GM21786 (cell line): ENCODE measurements at regions not wholly inside any gene's neighbourhood (a gene's known extent, or its start where the extent isn't known, plus 50 kb on each side); places are given as distances from the start of the nearest gene placed in this dataset.
"Not testable (repeated sequence)": the region's sequence is repeated elsewhere in the genome, so short reads cannot be mapped to it uniquely, and the experiment has no call there.

Experiments
- ATAC-seq: cut with Tn5 transposase; IDR thresholded peaks from one replicate; pipeline ENCODE4 v1.9.1; 2021; ENCODE audit not compliant: unreplicated experiment

DNA sequence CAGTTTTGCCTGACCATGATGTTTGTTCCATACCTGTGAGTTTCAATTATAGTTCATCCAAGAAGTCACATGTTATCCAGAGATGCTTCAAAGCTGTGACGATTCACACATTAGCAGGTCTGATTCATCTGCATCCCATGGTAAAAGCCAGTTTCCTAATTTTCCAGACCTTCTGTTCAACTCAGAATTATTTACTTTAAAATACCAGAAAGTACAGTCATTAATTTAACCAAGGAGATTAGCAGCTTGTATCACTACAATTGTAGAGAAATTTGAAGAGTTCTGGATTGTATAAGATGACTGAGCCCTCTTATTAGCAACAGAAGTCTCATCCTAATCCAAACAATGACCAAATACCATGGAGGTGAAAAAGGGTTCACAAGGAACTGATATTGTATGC, 76.1 kb upstream of the THBS1 start:
- no peak for ATAC-seq

DNA sequence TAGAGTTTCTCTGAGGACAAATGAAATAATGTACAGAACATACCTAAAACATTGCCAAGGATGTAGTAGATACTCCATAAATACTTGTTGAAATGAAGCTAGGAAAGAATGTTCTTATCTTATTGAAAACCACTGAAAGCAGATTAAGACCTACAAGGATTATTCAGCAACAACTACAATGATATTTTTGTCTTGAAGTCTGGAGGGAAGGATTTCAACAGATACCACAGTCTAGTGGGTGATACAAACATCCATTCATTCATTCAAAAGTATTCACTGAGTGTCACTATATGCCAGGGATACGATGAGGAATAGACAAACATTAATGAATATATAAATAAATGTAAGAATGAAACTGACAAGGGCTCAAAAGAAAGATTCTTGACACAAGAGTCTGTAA, 74.7 kb upstream of the THBS1 start:
- ATAC-seq = no peak

DNA sequence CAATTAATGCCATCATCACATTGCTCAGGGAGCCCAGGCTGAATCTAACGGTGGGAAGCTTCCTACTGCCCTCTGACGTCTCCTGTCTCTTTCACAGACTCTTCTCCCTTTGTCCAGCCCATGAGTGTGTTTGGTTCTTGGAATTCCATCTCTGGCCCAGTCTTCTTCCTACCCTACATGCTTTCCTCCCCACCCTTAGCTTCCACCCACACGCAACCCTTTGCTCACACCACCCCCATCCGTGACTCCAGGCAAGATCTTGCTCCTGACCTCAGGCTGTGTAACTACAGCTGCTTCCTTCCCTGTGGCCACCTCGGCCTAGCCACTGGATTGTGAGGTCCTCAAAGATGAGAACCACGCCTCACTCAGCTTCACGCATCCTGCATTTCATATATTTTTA, 72.3 kb upstream of the THBS1 start:
- no peak for ATAC-seq

DNA sequence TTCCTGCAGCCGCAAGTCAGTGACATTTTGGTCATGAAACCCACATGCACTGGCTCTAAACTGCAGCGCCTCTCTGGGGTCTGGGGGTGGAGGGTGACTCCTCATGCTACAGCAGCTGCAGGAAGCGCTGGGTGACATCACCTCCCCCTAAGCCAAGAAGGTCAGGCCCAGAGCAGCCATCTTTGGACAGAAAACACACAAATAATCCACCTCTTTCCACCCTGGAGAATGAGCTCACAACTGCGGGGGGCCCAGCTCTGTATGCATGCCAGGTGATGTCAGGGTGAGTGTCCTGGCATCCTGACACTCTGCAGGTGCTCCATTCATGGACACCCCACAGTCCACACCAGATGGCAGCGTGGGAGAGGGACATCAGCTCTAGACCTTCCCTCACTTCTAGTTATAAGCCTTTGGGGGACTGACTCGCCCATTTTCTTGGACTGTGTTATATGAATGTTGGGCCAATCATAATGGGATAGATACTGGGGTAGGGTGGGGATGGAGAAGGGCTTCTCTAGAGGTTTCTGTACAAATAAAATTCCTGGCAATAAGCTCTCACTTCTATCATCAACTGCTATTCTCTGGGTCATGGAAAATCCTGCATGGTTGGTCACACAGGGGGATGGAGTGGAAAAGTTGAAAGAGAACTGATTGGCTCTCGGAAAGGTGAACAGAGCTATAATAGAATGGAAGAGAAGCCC, 70.7 kb upstream of the THBS1 start:
- no peak for ATAC-seq

DNA sequence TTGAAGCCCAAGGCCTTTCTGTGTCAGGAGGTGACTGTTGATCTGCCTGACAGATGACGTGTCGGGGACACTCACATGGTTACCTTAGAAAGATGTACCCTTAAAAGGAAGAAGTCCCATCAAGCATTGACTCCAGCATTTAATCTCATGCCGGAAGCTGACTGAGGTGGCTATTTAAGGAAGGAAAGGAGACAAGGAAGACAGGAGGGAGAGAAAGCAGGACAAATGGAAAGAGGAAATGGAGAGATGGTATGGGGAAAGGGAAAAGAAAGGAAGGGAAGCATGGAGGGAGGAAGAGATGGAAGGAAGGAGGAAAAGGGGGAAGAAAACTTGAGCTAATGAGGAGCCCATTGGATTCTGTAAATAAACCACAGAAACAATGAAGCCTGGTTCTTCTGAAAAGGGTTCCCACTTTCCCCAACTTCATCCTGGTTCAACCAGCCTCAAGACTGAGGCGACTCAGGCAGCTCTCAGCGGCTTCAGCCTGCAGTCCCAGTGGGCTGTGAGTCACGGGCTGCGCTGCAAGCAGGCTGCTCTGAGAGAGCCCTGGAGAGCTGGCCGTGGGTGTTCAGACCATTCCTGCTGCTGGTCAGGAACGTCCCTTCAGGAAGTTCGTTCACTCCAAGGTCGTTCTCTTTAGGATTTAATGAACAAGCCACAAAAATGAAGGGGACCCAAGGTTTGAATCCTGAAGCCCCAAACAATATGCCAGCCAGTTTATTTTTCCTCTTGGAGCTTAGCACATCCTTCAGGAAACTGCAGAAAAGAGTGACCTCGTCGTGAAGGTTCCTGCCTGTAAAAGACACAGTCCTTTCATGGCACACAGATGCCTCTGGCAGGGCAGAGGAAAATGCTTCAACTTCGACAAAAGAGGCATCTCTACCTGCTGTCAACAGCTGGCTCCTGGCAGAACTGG, 69.6 kb upstream of the THBS1 start:
- no peak for ATAC-seq

DNA sequence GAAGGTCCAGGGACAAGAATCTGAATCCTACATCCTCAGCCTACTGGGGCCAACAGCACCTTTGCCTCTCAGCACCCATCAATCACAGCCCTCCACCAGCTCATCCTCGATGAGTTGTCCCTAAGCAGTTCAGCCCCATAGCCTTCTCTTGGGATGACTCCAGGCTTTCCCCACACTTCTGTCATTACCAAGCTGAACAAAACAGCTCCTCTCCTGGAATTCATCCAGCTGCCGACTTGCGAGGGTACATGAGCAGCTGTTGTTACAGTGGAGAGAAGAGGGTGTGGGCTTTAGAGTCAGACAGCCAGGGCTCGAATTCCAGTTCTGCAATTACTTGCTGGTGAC, 69.0 kb upstream of the THBS1 start:
- no peak for ATAC-seq

DNA sequence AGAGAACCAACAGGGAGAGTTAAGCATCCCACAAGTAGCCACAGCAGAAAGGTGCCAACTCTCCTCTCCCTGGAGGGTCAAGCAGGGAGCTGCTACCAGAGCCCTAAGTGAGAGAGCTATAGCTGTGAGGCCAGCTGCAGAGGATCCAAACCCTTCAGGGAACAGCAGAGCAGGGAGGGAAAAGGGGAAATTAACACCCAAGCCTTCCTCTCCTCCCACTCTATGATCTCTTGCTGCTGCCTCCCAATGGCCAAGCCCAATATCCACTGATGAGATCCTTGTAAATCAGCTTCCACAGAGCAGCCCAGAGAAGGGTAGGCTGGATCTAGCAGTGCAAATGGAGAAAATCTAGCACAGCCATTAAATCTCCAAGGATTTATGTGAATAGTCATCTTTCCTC, 68.2 kb upstream of the THBS1 start:
- ATAC-seq = no peak

DNA sequence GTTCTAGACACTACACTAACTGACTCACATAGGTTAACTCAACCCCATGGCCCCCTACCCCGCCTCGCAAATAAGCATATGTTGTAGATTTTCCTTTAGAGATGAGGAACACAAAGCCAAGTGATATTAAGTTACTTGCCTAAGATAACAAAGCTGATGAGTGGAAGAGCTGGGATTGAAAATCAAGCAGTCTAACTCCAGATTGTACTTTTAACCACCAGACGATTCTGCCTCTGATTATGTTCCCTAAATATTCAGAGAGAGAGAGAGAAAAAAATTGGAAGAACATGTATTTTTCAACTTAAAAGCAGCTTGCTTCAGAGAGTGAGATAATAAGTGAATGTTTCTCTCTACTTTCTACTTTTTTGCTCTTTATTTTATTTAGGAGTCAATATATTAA, 66.9 kb upstream of the THBS1 start:
- no peak for ATAC-seq

DNA sequence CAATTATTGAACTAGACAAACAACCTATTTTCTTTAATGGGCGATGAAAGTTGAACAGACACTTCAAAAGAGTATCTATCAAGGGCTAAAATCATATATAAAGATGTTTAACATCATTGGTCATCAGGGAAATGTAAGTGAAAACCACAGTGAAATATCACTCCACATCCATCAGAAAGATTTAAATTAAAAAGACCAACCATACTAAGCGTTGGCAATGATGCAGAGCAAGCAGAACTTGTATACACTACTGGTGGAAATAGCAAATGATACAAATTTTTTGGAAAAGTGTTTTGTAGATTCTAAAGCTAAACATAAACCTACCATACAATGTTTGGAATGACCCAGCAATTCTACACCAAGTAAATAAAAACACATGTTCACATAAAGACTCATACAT, 65.9 kb upstream of the THBS1 start:
- ATAC-seq = no peak

DNA sequence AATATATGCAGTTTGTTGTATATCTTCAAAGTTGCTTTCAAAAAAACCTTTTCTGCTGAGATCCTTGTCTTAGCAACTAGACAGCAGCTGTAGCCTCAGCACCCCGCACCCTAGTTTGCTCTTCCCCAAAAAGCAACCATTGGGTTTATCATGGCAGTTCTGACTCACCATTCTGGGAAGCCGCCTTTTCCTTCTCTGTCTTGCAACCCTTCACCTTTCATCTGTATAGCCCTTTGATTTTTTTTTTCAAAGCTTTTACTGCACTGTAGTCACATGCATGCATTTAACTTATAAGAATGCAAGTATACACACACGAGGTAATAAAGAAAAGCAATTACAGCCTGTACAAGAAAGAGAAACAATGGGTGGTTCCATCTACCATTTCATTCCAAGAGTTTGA, 65.1 kb upstream of the THBS1 start:
- ATAC-seq = no peak

DNA sequence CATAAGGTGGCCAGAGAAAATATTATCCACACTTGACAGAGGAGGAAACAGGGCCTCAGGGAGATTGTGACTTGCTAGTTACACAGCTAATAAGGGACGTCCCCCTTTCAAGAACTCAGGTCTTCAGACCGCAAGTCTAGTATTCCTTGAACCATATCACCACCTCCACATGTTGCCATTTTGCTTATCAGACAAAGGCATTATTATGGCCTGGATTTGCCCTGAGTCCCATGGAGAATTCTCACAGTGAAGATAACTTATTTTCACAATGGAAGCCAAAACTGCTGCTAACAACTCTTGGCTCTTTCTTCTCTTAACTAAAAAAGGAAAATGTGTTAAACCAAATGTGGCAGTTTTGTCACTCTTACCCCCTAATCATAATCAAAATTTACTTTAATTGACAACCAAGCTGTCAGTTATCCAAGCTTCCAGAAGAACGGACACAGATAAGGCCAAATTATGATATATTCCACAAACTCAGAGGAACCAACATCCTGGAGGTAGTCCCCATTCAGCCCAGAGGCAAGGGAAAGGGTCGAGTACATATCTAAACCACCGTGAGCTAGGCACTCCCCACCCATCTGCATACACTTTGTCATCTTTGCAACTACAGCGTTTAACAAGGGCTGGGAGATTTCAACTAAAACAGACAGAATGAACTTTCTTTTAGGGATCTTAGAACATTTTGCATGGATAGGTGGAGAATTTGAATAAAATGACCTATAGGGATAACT, 63.6 kb upstream of the THBS1 start:
- no peak for ATAC-seq

DNA sequence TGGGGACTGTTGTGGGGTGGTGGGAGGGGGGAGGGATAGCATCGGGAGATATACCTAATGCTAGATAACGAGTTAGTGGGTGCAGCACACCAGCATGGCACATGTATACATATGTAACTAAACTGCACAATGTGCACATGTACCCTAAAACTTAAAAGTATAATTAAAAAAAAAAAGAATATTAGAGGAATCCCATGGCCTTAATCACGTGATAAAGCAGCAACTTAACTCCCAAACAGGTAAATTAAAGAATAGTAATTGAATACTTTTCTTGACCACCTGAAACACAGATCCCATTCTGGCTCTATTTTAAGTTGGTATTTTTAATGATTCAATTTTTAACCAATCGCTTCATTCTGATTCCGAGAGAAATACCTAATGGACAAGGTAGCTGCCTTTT, 56.9 kb upstream of the THBS1 start:
- not testable (repeated sequence) for ATAC-seq

DNA sequence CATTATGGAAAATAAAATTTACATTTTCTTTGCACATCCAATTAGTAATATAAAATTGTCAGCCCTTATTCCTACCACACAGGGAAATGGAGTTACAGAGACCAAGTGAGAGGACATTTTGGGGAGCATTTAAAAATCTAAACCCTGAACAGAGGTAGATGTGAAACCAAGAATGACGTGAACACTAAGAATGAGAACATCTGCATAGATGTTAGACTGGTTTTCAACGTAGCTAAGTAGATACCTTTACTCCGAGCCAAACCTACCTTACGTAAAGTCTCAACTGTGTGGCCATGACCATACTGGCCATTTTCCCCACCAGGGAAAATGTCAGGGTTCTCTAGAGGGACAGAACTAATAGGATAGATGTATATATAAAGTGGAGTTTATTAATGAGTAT, 51.4 kb upstream of the THBS1 start:
- ATAC-seq = no peak

DNA sequence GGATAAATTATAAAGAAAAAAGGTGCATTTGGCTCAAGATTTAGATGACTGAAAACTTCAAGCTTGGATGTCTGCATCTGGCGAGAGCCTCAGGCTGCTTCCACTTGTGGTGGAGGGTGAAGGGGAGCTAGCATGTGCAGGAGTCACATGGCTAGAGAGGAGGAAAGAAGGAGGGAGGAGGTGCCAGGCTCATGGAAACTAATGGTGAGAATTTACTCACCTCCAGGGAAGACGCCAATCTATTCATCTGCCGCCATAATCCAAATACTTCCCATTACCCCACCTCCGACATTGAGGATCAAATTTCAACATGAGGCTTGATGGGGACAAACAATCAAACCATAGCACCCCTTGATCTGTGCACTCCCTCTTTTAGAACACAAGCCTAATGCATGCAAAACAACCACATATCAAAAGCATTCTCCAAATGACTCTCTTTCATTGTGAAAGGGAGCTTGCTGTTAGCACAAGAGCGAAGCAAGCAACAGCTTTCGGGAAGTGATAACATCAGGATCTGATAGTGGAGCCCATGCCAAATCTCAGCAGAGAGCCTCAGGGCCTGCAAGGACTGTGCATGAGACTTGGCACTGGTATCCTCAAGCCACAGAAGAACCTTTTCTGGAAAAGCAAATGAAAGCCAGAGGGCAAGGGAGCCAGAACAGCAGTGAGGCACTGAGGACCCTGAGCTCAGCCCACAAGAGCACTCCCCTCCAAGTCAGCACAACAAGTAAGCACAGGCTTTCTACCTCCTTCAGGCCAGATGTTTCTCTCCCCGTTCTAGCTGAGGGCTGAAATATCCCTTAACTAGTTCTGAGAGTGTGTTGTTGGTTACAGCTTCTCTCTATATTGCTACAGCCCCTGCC, 50.2 kb upstream of the THBS1 start:
- no peak for ATAC-seq
